HK-2 (cell line): ENCODE measurements at regions not wholly inside any gene's neighbourhood (a gene's known extent, or its start where the extent isn't known, plus 50 kb on each side); places are given as distances from the start of the nearest gene placed in this dataset.
"Not testable (repeated sequence)": the region's sequence is repeated elsewhere in the genome, so short reads cannot be mapped to it uniquely, and the experiment has no call there.

Experiments used
- DNase-seq: peaks from one replicate; pipeline ENCODE4 v3.0.0-alpha.2; 2018; ENCODE audit not compliant: unreplicated experiment

DNA sequence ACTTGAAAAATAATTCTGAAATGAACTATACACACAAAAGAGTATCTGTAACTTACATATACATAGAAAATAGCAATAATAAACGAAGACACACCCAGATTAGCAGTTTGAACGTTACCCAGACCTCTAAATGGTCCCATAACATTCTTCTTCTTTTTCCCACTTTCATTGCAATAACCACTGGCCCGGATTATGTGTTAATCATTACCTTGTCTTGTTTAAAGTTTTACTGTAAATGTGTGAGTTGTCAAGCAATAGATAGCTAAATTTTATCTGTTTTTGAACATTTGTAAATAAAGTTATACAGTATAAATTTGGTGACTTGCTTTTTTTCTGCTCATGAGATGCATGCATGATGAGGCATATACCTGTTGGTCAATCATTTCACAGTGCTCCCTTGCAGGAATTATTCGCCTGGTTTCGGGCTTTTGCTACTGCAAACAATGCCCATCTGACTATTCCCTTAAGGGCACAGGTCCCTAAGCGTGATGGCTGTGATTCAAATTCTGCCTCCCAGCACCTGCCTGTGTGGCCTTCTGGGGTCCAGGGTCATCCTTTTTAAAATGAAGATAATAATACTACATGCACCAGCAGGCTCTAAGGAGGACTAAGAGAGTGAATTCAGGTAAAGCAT, 66.1 kb downstream of the GADD45G start:
- DNase-seq, result no peak

DNA sequence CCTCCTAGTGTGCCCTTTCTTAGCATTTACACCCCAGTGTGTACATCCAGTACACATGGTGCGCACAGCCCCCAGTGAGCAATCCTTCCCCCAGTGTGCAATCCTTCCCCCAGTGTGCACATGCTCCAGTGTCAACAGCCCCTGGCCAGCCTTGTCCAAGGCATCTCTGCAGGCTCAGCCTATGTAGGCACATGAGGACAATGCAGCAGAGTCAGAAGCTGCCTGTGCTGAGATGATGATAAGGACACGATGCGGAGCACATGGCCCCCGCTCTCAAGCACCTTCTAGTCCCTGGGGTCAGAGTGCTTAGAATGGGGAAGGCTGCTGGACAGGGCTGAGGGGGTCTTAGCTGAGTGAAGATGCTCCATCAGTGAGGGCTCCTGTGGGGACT, 69.8 kb downstream of the GADD45G start:
- DNase-seq, result no peak

DNA sequence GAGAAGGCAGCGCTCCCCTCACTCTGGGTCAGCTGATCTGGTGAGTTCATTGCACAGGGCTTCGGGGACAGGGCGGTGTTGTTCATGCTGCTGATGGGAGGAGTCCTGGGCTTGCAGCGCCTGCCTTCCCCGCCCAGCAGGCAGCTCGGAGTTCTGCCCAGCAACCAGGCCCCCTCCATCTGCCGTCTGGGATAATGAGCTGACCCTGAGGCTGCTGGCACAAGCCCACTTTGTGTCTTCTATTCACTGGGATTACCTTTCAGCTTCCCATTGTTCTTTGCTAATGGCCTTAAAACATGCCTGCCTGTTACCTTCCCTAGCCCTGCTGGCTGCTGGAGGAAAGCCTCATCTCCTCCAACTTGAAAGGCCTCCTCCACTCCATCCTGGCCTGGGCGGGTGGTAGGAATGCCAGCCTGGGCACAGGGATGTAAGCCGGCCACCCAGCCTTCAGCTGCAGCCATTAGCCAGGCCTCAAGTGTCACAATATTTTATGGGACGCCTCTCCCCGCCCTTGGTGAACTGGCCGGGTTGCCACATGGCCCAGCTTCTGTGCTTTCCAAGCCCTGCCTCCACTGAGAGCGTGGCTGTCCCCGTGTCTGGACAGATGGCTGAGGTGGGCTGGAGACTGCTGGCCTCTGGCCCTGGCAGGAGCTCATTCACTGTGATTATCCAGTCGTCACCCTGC, 70.4 kb downstream of the GADD45G start:
- no peak for DNase-seq

DNA sequence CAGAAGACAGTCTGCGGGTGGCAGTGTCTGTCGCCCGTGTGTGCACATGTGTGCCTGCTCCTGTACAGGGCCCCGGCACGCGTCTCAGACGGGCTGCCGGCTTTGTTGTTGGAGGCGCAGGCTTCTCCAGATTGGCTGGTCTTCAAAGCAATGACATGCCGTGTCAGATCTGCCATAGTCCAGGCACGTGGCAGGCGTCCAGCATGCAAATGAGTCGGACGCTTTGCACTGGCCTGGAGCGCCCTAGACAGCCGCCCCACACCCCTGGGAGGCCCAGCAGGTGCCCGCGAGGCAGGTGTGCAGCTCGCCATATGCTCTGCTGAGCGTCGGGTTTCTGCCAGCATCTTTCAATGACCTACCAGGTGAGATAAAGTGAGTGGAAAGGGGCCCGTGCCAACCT, 71.5 kb downstream of the GADD45G start:
- no peak for DNase-seq

DNA sequence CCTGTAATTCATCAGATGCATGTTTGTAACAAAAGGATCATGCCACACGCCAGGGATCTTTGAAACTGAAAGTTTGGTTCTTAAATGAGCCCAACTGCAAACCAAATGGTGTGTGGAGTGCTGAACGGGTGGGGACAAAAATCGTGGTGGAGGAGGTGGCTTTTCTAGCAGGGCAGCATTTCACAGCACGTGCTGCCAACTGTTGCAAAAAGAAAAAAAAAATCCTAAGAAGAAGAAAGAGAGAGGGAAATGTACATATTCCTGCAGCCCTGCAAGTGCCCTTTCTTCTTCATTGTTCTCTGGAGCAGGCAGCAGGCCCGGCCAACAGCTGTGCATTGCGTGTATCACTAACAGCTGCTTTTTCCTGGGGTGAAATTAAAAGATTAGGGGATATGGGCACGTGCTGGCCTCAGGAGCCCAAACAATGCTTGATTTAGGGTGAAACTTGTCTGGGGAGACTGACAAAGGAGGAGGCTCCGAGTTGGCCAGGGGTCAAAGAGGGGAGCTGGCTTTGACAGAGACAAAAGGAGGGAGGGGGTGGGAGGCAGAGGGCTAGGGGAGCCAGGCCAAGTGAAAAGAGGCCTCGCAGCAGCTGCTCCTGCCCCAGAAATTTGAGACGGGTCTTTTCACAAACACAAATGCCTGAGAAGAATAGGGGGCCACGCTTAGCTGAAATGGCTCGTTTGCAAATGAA, 73.0 kb downstream of the GADD45G start:
- no peak for DNase-seq

DNA sequence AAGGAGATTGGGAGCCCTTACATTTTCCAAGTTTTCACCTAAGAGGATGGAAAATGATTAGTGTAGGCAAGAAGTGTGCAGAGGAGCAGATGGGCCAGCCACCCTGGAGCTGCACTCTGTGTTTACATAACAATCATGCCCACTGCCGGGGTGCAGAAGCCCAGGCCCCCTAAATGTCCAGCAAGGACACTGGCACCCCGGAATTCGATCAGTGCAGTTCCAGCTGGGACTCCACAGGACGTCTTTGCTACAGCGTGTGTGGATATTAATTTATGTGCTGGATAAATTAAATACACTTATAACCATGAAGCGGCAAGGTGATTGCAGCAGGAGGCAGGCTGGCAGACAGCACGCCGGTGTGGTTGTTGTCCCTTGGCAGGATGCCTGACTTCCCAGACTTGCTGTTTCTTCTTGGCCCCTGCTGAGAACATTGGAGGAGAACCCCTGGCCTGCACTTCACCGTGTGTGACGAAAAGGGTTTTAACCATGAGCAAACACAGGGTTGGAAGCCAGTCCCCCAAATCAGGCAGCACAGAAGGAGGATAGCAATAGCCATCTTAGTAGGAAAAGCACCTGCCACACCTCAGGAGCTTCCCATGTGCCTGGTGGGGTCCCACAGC, 73.7 kb downstream of the GADD45G start:
- DNase-seq, result no peak

DNA sequence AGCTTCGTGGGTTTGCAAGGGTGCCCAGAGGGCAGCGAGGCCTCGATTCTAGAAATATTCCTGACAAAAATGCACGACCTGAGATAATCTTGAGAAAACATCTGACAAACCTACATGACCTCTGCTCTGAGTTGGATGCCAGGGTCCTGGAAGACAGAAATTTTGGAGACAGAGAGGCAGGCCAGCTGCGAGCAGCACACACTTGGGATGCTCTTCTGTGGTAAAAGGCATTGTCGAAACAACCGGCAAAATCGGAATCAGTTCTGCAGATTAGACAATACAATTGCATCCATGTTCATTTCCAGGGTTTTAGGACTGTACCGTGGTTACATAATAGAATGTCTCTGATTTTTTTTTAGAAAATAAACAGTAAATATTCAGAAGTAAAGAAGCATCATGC, 74.2 kb downstream of the GADD45G start:
- DNase-seq, result no peak

DNA sequence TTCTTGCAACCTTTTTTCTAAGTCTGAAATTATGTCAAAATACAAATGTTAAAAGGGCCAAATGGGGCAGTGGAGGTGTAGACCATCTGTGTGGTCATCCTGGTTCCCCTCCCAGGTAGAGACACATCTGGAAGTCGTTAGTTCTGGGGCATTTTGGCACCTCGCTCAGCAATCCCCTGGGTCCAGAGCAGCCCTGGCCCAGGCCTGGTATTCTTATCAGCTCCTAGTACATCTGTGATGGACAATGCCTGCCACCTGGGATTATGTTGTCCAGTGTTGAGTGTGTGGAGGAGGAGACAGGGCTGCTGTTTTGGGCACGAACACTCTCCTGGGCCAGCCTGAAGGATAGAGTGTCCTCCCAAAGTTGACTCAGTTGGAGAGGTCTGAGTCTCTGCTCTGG, 74.8 kb downstream of the GADD45G start:
- no peak for DNase-seq

DNA sequence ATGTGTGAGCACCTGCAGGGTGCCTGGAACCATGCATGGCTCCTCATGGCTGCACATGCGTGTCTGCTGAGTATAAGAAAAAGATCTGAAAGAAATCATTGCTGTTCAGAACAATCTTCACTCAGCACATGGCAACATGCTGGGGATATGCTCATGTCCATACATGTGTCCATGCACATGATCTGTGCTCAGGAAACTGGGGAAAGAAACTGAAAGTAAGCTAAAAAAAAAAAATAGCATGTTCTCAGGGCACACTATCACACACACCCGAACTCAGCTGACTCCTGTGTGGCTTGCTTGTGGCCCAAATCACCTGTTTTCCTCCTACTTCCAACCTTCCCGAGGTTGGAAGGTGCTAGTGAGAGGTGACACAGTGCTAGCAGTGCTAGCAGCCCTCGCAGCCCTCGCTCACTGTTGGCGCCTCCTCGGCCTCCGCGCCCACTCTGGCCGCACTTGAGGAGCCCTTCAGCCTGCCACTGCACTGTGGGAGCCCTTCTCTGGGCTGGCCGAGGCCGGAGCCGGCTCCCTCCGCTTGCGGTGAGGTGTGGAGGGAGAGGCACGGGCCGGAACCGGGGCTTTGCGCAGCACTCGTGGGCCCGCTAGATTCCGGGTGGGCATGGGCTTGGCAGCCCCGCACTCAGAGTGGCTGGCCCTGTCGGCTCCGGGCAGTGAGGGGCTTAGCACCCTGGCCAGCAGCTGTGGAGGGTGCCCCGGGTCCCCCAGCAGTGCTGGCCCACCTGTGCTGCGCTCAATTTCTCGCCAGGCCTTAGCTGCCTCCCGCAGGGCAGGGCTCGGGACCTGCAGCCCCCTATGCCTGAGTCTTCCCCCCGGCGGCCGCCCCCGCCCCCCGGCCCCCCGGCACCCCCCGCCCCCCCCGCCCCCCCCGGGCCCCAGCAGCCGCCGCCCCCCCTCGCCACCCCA, 76.0 kb downstream of the GADD45G start:
- DNase-seq, result no peak

DNA sequence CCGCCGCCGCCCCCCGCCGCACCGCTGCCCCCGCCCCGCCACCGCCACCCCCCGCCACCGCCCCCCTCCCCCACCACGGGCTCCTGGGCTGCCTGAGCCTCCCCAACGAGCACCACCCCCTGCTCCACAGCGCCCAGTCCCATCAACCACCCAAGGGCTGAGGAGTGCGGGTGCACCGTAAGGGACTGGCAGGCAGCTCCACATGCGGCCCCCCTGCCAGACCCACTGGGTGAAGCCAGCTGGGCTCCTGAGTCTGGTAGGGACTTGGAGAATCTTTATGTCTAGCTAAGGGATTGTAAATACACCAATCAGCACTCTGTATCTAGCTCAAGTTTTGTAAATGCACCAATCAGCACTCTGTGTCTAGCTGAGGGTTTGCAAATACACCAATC, 76.7 kb downstream of the GADD45G start:
- DNase-seq, result not testable (repeated sequence)

DNA sequence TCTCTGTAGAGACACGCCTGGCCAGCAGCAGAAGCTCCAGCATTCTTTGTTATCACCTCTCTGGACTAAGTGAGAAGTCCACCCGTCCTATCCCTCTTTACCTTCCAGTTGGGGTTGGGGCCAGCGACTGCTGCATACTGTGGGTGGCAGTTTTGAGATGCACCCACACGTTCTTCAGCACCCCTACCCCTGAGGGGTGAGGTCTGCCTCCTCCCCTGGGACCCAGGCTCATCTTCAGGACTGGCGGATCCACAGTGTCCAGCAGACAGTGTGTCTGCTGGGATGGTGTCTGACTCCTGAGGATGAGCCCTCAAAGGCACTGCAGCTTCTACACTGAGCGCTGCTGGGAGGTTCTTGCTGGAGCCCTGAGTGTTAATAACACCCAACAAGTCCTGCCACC, 78.8 kb downstream of the GADD45G start:
- no peak for DNase-seq

DNA sequence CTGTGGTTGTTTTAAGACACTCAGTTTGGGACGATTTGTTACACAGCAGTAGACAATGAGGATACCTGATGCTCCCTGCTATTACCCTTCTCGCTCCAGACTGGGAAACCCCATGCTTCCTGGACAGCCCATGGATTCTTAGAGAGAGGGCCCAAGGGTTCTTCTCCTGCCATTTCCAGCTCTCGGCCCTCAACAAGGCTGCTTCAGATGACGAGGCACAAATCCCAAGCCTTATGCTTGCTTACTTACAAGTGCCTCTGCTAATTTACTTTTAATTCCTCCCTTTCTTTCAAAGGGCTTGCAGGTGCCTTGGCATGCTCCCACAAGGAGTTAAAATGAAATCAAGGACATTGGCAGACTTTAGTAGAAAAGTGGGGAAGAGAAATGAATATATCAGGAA, 79.4 kb downstream of the GADD45G start:
- DNase-seq, result no peak

DNA sequence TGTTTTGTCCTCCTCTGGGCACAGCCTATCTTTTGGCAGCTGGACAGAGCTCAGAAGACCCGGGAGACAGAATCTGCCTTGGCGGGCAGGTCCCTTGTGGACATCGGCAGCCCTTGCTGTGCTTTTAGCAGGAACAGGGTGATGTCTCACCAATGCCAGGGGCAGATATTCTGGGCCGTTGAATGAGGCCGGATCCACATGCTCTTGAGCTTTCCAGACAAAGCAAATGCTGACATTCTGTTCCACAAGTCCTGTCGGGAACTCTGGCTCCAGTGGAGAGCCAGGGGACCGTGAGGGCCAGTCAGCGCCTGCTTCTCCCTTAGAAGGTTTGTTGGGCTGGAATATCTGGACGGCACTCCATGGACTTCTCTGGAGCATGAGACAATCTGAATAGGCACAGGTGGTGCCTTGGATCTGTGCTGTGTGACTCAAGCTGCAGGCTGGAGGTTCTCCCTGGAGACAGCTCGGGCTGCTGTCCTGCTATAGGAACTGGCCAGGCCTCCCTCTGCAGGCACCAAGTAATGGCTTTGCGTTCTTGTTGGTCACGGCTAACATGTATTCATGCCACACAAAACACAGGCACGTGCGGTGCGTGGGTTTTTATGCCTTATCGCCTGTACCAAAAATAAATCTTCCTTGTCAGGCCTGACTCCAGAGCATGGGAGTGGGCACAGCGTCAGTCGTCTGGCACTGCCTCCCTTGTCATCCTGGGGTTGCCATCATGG, 80.3 kb downstream of the GADD45G start:
- DNase-seq, result no peak

DNA sequence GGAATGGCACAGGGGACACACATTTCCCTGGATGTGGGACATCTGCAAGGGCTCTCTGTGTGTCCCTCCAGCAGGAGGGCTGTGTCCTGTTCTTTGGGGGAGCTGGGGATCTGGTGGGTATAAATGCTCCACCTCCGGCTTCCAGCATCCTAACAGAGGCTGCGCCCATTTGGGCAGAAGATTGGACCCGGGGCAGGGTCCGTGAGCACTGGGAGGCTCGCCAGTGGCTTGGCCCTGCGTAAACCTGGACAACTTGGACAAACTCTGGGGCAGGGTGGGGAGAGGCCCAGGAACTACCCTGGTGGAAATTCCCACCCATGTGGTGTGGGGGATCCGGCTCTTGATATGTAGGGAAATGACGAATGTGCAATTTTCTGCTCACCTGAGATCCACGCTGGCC, 80.9 kb downstream of the GADD45G start:
- no peak for DNase-seq

DNA sequence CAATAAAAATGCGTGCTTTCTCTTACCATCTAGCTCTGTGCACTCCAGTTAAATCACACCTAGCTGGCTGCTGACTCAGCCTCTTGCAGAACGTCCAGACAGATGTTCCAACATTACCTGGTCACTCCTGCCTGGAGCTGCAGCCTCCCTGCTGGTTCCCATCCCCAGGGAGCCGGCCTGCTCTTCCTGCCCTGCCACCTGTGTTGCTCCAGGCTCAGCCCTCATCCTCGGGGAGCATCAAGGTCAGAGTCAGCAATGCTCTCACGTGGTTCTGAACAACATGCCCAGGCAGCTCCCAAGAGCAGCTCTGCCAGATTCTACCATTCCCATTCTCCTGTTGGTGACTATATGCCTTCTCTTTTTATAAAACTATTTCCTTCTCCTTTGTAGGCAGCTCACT, 81.3 kb downstream of the GADD45G start:
- no peak for DNase-seq

DNA sequence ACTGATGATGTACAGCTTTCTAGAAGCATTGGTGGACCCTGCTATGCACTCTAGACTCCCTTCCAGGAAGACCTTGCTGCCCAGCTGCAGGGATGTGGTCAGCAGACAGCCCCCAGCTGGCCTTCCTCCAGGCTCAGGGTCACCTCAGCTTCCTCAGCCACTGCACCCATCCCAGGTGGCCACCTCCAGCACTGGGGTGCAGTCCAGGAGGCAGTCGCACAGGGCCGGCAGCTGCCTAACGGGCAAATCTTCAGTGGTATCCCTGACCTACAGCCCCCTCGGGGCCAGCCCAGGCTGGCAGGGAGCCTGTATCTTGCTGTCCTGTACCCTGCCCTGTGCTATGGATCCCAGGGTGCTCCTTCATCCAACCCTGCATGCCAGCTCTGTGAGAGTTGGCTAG, 81.8 kb downstream of the GADD45G start:
- no peak for DNase-seq

DNA sequence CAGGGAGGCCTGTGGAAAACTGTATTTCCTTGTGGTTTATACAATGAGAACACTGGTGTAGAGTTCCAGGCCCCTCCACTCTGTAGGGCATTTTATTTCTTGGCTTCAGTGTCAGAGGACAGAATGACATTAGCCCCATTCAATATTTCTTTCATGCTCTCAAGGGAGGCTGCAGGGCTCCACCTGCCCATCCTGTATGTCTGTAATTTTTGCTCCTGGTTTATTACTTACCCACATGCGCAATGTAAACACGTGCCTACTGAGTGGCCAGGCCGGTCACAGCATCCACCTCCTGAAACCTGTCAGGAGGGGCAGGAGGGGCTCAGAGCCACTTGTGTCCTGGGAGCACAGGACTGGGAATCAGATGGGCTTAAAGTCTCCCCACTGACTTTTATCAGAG, 82.4 kb downstream of the GADD45G start:
- no peak for DNase-seq

DNA sequence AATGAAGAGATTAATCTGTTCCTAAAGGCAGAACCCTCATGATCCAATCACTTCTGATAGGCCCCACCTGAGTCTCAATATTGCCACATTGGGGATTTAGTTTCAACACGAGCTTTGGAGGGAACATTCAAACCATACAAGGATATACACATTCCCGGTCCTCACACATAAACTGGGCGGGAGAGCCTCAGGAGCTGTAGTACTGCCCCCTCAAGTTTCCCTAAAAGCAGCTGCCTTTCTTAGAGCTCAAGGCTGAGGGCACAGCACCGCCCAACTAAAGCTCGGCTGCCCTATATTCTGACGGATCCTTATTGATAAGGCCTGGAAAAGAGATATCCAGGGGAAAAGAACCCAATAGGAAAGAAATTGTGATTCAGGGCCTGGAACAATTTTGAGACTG, 83.0 kb downstream of the GADD45G start:
- no peak for DNase-seq

DNA sequence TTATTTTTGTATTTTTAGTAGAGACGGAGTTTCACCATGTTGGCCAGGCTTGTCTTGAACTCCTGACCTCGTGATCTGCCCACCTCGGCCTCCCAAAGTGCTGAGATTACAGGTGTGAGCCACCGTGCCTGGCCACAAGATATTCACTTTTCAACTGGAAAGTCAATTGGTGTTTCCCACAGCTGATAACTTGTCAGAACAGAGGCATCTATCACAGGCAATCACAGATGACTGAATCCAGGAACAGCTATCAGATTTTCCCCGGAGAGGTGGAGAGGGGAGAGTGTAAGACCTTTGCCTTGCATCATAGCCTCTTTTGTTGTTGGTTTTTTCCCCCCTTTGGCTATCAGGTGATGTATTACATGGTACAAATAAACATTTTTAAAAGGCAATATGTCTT, 84.5 kb downstream of the GADD45G start:
- DNase-seq, result not testable (repeated sequence)

DNA sequence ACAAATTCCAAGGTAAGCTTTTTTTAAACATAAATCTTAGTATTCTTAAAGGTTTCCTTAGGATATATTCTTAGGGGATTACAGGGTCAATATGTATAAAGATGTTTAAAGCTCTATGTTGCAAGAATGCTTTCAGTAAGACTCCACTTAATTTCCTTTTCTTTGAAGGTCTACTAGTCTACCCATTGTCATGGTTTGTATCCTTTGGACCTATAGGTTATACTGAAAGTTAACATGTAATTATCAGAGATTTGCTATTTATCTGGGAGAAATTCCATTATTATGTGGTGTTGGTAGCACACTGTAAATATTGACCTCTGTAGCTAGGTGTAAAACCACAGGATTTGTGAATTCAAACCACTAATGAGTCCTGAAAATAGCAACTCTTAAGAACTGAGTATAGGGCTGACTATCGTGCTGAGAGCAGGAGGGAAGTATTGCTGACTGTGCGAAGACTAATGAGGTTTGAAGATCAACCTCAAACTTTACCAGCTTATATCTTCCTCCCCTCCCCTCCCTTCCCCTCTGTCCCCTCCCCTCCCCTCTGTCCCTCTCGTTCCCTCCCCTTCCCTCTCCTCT, 85.6 kb downstream of the GADD45G start:
- DNase-seq, result no peak

DNA sequence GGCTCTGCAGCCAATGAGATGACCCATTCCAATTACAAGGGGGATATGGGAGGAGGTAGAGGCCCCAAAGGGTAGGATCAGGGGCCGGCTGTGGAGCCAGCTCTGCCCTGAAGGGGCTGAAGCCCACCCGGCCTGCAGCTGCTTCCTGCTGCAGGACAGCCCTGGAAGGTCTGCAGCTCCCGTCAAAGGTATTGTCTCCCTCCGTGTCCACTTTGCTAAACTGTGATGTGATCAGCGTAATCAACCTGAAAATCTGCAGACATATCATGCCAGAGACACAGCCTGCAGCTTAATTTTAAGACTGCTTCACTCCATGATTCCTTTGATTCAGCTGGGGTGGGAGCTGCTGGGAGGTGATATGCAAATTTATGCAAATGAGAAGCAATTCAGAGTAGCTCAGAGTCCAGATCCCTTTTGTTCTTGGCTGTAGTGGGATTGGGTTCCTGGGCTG, 90.7 kb downstream of the GADD45G start:
- no peak for DNase-seq
